ENCODE measurements at regions not wholly inside any gene's neighbourhood (a gene's known extent, or its start where the extent isn't known, plus 50 kb on each side); places are given as distances from the start of the nearest gene placed in this dataset.

DNA sequence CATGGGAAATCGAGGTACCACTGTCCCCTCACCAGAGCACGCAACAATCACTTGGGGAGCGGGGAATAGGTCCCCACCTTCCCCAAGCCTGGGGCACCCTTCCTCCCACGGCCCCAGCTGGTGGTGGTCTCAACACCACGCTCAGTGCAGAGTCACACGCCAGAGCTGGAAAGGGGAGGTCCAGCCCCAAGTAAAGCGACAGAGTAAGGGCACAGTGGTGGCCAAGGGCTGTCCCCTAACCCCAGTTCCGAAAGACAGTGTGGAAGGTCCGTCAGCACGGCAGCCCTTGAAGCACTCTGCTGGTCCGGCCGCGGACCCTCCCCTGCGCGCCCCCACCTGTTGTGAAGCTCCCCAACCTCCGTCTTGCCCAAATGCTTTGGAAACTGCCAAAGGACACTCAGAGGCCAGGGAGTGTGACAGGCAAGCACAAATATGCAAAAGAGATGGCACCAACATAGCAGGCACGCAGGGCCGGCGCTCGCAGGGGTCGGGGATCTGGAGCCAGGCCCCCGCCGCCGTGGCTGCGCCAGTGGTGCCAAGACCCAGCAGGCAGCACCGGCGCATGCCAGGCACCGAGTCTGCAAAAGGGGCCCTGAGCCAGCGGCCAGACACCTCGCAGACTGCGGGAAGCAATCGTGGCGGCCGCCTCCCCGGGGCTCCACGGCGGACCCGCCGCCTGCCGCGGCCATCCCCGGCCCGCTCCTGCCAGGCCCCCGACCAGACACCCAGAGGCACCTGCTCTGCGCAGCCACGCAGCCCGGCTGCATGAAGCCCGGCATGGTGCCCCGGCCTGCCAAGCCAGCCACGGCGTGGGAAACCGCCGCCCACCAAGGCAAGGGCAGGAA is 51.6 kb upstream of the SRRM3 start:
- no peak for DNase-seq

Measured in dermis blood vessel endothelial cell (primary cell).